ENCODE measurements at regions not wholly inside any gene's neighbourhood (a gene's known extent, or its start where the extent isn't known, plus 50 kb on each side); places are given as distances from the start of the nearest gene placed in this dataset.

DNA sequence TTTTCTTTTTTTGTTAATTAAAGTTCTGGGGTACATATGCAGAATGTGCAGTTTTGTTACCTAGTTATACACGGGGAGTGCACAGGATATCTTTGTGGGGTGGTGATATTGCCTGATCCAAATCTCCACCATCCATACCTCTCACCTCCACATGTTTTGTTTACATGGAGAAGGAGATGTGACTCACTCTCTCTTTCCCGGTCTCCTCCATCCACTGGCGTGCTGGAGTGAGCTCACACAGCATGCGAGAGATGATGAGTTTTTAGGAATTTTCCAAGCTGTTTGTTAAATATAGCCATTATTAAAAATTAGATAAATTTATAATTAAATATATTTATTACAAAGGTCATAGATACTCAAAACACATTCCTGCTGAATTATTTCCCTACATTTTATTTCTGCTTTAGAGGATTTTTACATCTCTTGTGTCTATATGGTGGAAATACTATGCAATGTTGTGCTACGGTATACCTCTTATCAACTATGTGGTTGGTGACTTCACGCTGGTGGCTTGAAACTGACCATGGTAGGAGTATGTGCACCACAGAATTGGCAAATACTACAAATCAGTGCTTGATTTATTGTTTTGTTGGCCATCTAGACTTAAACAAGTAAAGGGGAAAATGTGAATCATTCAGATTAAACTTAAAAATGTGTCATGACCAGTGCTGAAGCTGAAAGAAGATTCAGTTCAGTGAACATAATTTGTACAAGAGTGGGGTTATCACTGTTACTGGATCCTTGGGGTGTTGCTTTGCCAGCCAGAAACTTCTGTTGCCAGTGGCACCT is 107.9 kb upstream of the FAM180A start:
- Histone ChIP-seq H3K36me3 (no peaks in the 10 kb centered on the region), H3K27me3 (no peaks in the 10 kb centered on the region), H3K9me3 (no peaks in the 10 kb centered on the region), H3K4me3 (no peak overlapping the region), H3K4me1 (no peaks in the 10 kb centered on the region), H3K27ac (no peak overlapping the region)
- DNase-seq, result no peak
- no peak for TF ChIP-seq CTCF (IDR thresholded peaks at IDR 0.05)
- intact Hi-C loops (cut with DNase I; ENCODE audit: low total_unique reads), result no loop called here

- no peak overlapping the region for H3K27ac ChIP-seq
- no peak for DNase-seq
- H3K4me3 ChIP-seq, result no peak overlapping the region
- no peak for TF ChIP-seq CTCF (IDR thresholded peaks at IDR 0.05)
- no peaks in the 10 kb centered on the region for H3K9me3 ChIP-seq
- H3K4me1 ChIP-seq, result no peaks in the 10 kb centered on the region
- no peaks in the 10 kb centered on the region for H3K27me3 ChIP-seq
- intact Hi-C loops (cut with DNase I; ENCODE audit: low total_unique reads), result no loop called here
- H3K36me3 ChIP-seq, result no peaks in the 10 kb centered on the region
Observed at GRCh38 chr7:135855846-135856245, 107.2 kb upstream of the FAM180A start.

- no peaks in the 10 kb centered on the region for H3K27me3 ChIP-seq
- H3K9me3 ChIP-seq, result no peaks in the 10 kb centered on the region
- no peak overlapping the region for H3K27ac ChIP-seq
- intact Hi-C loops (cut with DNase I; ENCODE audit: low total_unique reads), result no loop called here
- no peaks in the 10 kb centered on the region for H3K4me1 ChIP-seq
- H3K36me3 ChIP-seq, result no peaks in the 10 kb centered on the region
- no peak for TF ChIP-seq CTCF (IDR thresholded peaks at IDR 0.05)
- no peak for DNase-seq
- no peak overlapping the region for H3K4me3 ChIP-seq
Observed at GRCh38 chr7:135853499-135853898, 104.9 kb upstream of the FAM180A start.

DNA sequence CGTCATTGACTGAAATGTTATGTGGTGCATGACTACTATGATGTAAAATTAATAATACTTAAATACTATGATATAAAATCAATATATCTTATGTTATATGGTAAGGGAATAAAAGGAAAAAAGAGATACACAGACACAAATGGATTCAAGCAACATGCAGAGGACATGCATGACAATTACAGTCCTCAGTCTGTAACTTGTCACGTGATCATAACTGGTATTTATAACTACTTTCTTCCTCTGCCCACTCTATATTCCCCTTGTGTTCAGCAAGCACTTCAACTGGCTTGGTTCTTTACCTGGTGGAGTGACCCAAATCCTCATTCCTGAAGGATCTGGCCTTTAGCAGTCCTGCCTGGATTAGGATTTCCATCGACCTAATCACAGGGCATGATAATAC is 104.4 kb upstream of the FAM180A start:
- Histone ChIP-seq H3K36me3 (no peaks in the 10 kb centered on the region), H3K9me3 (no peaks in the 10 kb centered on the region), H3K27ac (no peak overlapping the region), H3K4me3 (no peak overlapping the region), H3K27me3 (no peaks in the 10 kb centered on the region), H3K4me1 (no peaks in the 10 kb centered on the region)
- intact Hi-C loops (cut with DNase I; ENCODE audit: low total_unique reads), result no loop called here
- no peak for TF ChIP-seq CTCF (IDR thresholded peaks at IDR 0.05)
- no peak for DNase-seq

- no peaks in the 10 kb centered on the region for H3K27me3 ChIP-seq
- intact Hi-C loops (cut with DNase I; ENCODE audit: low total_unique reads), result no loop called here
- no peaks in the 10 kb centered on the region for H3K36me3 ChIP-seq
- H3K4me3 ChIP-seq, result no peak overlapping the region
- H3K4me1 ChIP-seq, result no peaks in the 10 kb centered on the region
- TF ChIP-seq CTCF (IDR thresholded peaks at IDR 0.05), result no peak
- H3K27ac ChIP-seq, result no peak overlapping the region
- no peaks in the 10 kb centered on the region for H3K9me3 ChIP-seq
- no peak for DNase-seq
Observed at GRCh38 chr7:135847242-135847641, 98.6 kb upstream of the FAM180A start.

DNA sequence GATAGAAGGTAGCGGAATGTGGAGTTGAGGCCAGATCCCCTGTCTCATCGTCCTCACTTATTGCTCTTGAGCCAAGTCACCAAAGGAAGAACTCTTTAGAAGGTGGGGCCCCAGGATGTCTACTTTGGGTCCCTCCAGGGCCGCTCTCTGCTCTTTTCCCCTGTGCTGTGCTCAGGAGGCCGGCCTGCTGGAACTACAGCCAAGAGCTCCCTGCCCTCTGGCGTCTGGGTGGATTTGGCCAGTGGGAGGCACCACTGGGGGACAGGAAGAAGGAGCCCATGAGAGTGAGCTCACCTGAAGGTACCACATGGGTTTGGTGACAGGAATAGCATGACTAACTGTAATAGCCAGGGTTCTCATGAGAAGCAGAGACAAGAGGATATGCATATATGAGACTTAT is 97.7 kb upstream of the FAM180A start:
- H3K27ac ChIP-seq, result no peak overlapping the region
- no peak overlapping the region for H3K4me3 ChIP-seq
- TF ChIP-seq CTCF (IDR thresholded peaks at IDR 0.05), result no peak
- H3K4me1 ChIP-seq, result no peaks in the 10 kb centered on the region
- no peaks in the 10 kb centered on the region for H3K9me3 ChIP-seq
- H3K27me3 ChIP-seq, result no peaks in the 10 kb centered on the region
- H3K36me3 ChIP-seq, result no peaks in the 10 kb centered on the region
- DNase-seq, result no peak
- intact Hi-C loops (cut with DNase I; ENCODE audit: low total_unique reads), result no loop called here

All from tibial artery (tissue), 4 donors.